Muscle of arm (tissue), 1 donor: ENCODE measurements at regions not wholly inside any gene's neighbourhood (a gene's known extent, or its start where the extent isn't known, plus 50 kb on each side); places are given as distances from the start of the nearest gene placed in this dataset.
A peak's percentile ranks its signal among the peaks of the same experiment; 100 is the strongest.

ENCODE experiments used
- DNase-seq: peaks from one replicate; pipeline ENCODE4 v3.0.0-alpha.2; 2013

- no peak for DNase-seq
These were observed 428.2 kb upstream of the KCNH7 start for GRCh38 chr2:163266772-163267171.

- no peak for DNase-seq
These were observed 427.0 kb upstream of the KCNH7 start for GRCh38 chr2:163265562-163265961.

- DNase-seq = peak; percentile 43
These were observed 425.8 kb upstream of the KCNH7 start for GRCh38 chr2:163264341-163264740.

- no peak for DNase-seq
These were observed 420.9 kb upstream of the KCNH7 start for GRCh38 chr2:163259489-163259888.

GRCh38 chr2:163255086-163255485 is 416.5 kb upstream of the KCNH7 start:
- no peak for DNase-seq

- peak; percentile 15 for DNase-seq
These were observed 415.2 kb upstream of the KCNH7 start for GRCh38 chr2:163253621-163254285.

GRCh38 chr2:163252199-163252598 is 413.6 kb upstream of the KCNH7 start:
- DNase-seq = no peak

GRCh38 chr2:163248376-163249253 is 410.0 kb upstream of the KCNH7 start:
- DNase-seq = no peak

- no peak for DNase-seq
These were observed 409.3 kb upstream of the KCNH7 start for GRCh38 chr2:163247847-163248220.

GRCh38 chr2:163247156-163247846 is 408.7 kb upstream of the KCNH7 start:
- DNase-seq = no peak

GRCh38 chr2:163246135-163246534 is 407.6 kb upstream of the KCNH7 start:
- no peak for DNase-seq

GRCh38 chr2:163236553-163236952 is 398.0 kb upstream of the KCNH7 start:
- DNase-seq = no peak

- no peak for DNase-seq
These were observed 393.1 kb upstream of the KCNH7 start for GRCh38 chr2:163231666-163232065.

GRCh38 chr2:163213661-163214081 is 375.1 kb upstream of the KCNH7 start:
- no peak for DNase-seq

- no peak for DNase-seq
These were observed 371.9 kb upstream of the KCNH7 start for GRCh38 chr2:163210430-163210918.

GRCh38 chr2:163207693-163208370 is 369.3 kb upstream of the KCNH7 start:
- DNase-seq = no peak

GRCh38 chr2:163205589-163206254 is 367.2 kb upstream of the KCNH7 start:
- DNase-seq = no peak

- no peak for DNase-seq
These were observed 362.2 kb upstream of the KCNH7 start for GRCh38 chr2:163200741-163201140.

GRCh38 chr2:163198972-163199371 is 360.4 kb upstream of the KCNH7 start:
- DNase-seq = no peak

- no peak for DNase-seq
These were observed 359.4 kb upstream of the KCNH7 start for GRCh38 chr2:163198007-163198406.

- peak; percentile 25 for DNase-seq
These were observed 352.8 kb upstream of the KCNH7 start for GRCh38 chr2:163191372-163191771.
